ENCODE measurements at regions not wholly inside any gene's neighbourhood (a gene's known extent, or its start where the extent isn't known, plus 50 kb on each side); places are given as distances from the start of the nearest gene placed in this dataset.

DNA sequence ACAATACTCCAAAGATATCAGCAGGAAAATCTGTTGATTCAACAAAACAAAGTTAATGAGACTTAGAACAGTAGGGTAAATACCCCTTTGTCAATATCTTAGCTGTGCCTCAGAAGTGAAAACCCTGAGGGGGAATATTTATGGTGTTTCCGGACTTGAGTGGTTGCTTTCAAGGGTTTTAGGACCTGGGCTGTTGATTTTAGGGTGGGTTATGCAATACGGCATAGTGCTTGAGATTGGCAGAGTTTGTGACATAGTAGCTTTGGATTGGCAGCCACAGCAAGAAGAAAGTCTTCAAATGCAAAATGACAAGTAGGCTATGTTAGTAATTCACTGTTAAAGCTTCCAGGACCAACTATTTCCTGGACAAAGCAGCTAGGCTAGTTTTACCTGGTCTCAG lies 826.3 kb upstream of the CDH2 start:
- no peak for DNase-seq (ENCODE audit: low read depth in 2 of 2)

DNA sequence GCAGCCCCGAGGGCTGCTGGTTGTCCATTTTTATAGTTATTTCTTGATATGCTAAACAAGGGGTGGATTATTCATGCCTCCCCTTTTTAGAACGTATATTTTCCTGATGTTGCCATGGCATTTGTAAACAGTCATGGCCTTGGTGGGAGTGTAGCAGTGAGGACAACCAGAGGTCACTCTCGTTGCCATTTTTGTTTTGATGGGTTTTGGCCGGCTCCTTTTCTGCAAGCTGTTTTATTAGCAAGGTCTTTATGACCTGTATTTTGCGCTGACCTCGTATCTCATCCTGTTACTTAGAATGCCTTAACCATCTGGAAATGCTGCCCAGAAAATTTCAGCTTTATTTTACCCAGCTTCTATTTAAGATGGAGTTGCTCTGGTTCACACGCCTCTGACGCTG lies 825.8 kb upstream of the CDH2 start:
- no peak for DNase-seq (ENCODE audit: low read depth in 2 of 2)

DNA sequence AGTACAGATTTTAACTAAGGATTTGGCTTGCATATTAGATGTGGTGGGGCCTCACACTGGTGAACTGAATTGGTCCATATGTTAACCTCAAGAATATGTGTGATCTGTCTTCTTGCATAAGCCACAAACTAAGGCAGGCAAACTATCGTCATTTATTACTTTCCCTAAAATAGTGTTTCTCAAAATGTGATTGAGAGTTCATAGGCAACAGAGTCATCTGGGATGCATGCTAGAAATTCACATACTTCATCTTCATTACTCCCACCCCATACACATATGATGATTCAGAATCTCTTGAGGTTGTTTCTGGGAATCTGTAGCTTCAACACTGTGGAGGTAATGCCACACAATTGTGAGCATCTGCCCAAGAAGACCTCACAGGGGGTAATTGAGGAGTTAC lies 822.8 kb upstream of the CDH2 start:
- peak; percentile 64 to 65 for DNase-seq (ENCODE audit: low read depth in 2 of 2)

DNA sequence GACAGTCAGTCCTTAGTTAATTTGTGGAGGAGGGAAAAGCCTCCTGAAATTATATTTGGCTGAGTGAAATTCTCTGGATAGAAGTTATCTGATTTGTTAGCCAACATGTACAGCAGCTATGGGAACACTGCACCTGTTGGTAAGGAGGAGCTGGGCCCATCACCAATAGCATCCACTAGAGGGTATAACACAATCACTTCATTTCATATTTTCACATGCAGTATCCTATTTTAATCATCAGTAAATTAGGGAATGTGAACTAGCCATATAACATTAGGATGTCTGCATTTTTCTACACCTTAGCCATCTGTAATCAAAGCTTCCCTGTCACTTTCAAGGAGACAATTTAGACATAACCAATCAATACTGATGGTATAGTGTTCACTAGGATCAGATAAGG lies 818.4 kb upstream of the CDH2 start:
- DNase-seq (ENCODE audit: low read depth in 2 of 2) = no peak

DNA sequence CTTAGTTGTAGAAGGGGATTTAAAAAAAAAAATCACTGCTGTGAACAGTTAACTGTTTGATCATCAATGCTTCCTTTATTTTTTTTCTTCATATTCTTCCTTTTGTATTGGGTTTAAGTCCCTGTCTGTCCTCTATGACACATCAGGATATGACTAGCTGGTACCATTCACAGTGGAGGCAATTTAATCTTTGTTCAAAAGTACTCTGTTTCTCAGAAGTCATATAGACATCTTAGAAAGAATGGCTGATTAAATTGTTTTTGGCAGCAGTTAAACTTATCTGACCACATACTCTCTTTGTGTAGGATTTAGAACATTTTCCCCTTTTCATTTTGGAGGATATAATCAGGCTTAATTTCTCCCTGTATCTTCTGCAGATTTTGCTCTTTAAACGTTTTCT lies 807.8 kb upstream of the CDH2 start:
- DNase-seq (ENCODE audit: low read depth in 2 of 2) = no peak

DNA sequence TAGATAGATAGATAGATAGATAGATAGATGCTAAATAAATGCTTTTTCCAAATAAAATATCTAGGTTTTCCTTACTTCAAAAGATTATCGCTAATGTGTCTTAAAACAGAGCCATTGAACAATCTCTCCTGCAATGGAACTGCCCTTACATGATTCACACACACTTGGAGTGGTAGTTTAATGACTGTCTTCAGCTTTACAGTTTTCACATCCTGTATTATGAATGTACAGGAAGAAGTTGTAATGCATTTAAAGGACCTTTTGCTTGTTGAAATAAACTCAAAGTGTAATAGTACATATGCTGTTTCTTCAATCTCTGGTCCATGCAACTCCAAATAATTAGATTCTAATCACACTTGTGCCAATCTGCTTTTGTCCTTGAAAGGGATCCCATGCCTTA lies 797.6 kb upstream of the CDH2 start:
- no peak for DNase-seq (ENCODE audit: low read depth in 2 of 2)

DNA sequence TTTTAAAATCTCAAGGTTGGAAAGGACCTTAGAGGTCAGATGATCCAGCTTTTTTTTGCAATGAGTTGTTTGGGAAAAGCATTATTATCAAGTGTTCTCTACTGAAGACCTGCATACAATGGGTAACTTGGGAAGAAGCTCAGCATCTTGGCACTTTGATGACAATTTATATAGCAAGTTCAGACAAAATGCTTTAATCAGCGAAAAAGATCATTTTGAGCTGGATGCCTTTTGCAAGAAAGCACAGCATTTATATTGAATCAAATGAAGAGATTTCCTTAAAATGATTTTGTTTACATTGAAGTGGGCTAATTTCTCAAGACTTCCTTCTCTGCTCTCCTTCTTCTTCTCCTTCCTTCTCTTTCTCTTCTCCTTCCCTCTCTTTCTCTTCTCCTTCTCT lies 796.4 kb upstream of the CDH2 start:
- no peak for DNase-seq (ENCODE audit: low read depth in 2 of 2)

DNA sequence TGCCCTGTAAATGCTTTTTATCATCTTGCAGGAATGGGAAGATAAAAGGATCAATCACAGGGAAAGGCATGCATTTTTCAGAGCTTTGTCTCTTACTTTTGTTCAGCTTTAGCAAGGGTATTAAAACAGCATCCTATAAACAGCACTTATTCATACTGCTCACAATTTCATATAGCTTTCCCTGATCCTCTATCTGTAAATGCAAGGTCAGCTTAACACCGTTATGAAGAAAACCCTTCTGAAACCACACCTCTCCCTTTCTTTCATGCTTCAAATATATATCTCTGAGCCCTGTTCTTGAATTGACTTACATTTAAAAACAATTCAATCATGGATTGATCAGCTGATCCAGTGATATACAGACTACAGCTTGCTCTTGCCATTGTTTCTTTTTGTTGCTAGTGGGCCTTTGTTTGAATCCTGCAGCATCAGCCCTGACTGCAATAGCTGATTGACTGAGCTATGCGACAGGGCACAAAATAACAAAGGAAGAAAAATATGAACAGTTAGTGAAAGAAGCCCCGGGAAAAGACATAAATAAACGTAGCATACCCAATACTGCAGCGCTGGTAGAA lies 795.5 kb upstream of the CDH2 start:
- no peak for DNase-seq (ENCODE audit: low read depth in 2 of 2)

DNA sequence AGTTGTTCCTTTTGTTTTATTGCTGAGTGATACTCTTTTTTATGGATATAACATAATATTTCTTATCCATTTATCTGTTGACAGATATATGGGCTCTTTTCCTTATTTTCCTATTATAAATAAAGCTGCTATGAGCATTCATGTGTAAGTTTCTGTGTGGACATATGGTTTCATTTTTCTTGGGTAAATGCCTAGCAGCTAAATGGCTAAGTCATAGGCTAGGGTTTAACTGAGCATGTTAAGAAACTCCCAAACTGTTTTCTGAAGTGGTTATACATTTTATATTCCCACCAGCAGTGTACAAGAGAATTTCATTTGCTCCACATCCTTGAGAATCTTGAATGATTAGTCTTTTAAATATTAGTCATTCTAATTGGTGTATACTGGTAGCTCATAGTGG lies 786.6 kb upstream of the CDH2 start:
- DNase-seq (ENCODE audit: low read depth in 2 of 2) = peak; percentile 70 to 73

DNA sequence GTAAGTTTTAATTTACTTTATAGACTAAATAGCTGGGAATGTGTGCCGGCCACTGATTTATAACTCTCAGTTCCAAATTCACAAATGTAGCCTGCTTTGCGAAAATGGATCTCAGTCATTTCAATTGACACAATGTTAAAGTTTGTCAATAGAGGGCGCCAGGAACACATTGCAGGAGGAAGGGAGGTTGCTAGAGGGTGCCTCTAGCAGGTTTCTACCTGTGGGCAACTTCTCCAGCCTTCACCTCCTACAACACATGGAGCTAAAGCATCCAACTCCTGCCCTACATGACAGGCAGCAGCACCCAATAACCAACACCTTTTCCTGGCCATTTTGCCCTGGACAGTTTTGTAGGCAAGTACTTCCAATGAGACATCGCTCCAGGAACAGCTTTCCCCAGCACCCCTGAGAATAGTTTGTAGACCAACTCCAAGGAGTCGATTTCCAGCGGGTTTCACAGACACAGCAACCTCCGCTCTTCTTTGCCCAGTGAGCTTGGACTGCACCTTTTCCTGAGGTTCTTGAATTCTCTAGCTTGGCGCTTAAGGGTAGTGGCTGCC lies 784.8 kb upstream of the CDH2 start:
- no peak for DNase-seq (ENCODE audit: low read depth in 2 of 2)

DNA sequence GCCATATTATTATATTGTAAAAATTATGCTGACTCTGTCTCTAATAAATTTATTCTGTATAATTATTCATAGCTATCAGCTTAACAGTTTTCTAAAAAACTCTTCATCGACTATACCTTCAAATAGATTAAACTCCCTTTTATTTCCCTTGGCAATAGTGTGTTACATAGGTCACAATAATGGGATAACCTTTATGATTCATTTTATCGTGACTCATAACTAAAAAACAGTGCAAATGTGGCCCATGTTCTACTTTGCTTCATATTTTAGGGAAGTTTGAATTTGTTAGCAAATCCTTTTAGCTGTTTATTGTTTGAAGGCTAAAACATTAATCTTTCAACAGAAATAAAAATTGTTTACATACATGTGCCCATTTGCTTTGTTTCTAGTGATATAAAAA lies 783.2 kb upstream of the CDH2 start:
- no peak for DNase-seq (ENCODE audit: low read depth in 2 of 2)

DNA sequence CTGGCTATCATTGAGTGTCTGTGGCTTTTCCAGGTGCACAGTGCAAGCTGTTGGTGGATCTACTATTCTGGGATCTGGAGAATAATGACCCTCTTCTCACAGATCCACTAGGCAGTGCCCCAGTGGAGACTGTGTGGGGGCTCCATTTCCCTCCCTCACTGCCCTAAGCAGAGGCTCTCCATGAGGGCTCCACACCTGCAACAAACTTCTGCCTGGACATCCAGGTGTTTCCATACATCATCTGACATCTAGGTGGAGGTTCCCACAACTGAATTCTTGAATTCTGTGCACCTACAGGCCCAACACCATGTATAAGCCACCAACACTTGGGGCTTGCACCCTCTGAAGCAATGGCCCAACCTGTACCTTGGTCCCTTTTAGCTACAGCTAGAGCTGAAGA lies 775.4 kb upstream of the CDH2 start:
- DNase-seq (ENCODE audit: low read depth in 2 of 2) = no peak

DNA sequence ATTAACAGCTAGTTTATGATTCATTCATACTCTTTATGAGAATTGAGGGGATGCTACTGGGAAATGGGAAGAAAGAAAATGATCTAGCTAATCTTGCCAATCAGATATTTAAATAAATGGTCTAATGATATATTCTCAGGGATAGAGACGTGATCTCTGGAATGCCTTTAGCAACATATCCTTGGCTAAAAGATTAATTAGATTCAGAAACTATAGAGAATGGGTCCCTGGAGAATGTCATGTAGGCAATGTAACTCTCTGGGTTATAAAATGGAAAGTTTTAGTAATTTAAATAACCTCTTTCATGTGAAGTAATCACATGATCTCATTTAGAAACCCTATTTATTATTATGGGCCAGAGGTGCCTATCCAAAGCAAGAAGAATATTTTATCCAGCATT lies 771.0 kb upstream of the CDH2 start:
- no peak for DNase-seq (ENCODE audit: low read depth in 2 of 2)

DNA sequence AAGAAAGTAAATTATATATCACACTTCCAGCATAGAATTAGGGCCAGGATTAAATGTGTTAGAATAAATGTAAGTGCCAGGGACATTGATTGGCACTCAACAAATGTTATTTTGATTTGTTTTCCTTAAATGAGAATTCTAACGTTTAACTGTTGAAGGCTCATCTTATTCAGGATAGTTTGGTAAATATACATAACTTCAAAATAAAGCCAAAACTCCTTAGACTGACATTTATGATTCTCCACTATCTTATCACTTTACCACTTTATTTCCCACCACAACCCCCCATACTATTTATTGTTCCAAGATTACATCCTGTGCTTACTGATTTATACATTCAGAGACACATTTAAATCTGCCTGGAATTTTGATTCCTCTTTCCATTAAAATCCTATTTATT lies 769.5 kb upstream of the CDH2 start:
- DNase-seq (ENCODE audit: low read depth in 2 of 2) = no peak

DNA sequence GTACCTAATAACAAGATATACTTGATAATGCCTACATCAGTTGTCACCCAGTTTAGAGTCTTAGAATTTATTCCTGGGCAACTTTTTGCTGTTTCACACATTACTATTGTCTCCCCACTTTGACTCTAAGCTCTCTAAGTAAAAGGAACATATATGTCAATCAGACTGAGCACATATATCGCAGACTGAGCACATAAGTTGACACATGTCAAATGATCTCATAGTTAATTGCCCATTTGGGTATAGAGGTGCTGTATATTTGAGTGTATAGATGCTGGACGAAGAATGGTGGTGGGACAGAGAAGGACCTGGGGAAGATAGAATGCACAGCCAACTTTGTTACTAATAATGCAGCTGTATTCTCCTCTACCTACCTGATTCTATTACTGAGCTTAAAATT lies 746.0 kb upstream of the CDH2 start:
- DNase-seq (ENCODE audit: low read depth in 2 of 2) = no peak

DNA sequence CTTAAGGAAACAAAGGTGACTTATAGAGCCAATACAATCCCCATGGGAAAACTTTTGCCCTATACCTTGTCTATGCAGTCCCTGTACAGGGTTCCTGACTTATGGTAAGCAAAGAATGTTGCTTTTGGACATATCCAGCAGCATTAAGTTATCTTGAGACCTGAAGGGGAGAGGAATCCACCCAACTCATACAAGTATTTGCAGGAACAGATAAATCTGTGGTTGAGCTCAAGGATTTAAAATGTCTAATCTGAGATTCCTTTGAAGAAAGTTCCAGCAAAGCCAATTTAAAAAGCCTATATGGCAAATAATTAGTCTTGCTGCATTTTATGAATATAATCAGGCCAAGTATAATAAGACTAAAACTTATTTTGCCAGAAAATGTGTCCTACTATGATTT lies 739.5 kb upstream of the CDH2 start:
- DNase-seq (ENCODE audit: low read depth in 2 of 2) = no peak

DNA sequence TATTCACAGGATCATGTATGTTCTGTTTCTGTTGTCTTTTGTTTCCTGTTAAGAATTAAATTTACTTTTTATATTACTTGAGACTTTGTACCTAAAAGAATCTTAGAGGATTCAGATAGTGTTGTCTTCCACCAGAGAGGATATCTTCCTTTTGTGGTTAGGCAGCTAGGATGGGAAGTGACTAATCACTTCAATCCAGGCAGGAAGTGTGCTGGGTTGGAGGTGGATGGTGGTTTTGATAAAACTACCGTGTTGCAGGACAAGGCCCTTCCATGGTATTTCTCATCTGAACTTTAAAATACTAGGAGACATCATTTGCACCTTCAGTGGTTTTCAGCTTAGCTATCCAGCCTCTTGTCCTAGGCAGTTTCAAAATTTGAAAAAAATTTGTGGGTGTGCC lies 728.6 kb upstream of the CDH2 start:
- DNase-seq (ENCODE audit: low read depth in 2 of 2) = peak in 1 of 2 experiments; percentile 2

DNA sequence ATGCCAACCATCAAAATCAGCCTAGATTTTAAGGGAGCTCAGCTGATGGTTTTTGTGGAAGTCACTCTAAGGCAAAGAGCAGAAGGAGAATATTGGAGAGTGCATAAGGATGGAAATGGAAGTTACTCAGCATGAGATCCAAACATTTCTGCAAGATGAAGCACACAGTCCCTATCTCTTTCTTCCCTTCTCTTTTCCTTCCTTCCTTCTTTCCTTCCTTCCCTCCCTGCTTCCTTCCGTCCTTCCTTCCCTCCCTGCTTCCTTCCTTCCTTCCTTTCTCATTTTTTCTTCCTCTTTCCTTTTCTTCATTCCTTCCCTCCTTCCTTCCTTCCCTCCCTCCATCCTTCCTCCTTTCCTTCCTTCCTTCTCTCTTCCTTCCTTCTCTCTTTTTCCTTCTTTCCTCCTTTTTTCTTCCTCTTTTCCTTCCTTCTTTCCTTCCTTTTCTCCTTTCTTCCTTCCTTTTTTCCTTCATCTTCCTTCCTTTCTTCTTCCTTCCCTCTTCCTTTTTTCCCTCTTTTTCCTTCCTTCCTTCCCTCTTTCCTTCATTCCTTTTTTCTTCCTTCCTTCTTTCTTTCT lies 727.9 kb upstream of the CDH2 start:
- no peak for DNase-seq (ENCODE audit: low read depth in 2 of 2)

DNA sequence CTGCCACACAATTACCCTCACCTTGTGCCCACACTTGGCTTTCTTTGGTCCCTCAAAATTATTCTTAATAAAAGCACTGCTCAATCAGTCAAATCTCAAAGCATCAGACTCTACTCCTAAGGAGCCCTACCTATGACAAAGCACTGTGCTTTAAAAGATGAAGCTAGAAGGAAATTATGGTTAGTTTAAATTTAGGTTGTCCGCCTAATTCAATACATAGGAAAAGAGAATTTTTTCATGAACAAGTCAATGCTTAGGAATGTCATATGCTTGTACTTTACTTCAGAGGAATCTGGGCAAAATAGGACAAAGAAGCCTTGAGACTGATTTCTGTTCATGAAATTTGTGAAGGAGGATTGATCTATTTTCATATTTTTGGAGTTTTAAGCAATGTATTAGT lies 726.4 kb upstream of the CDH2 start:
- peak in 1 of 2 experiments; percentile 13 for DNase-seq (ENCODE audit: low read depth in 2 of 2)

DNA sequence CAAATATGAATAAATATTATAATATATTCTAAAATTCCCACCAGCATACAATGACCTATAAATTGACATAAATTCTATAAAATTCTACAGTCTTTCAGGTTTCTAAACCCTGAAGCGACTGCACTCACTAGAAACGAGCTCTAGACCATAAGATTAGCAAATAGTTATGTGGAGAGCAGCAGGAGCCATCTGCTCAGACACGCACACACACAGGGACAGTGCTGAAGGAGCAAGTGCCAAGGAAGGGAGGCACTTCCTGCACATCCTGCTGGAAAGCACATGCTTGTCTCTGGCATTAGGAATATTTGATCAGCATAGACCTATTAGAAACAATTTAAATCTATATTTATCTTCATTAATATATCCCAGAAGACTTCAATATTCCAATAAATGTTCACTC lies 713.9 kb upstream of the CDH2 start:
- DNase-seq (ENCODE audit: low read depth in 2 of 2) = no peak

DNA sequence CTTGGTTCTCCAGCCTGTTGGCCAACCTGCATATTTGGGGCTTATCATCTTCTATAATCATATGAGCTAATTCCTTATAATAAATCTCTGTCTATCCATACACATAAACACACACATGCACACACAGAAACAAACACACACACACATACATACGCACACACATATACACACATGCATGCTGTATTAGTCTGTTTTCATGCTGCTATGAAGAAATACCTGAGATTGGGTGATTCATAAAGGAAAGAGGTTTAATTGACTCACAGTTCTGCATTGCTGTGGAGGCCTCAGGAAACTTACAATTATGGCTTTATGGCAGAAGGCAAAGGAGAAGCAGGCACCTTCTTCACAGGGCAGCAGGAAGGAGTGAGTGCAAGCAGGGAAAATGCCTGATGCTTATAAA lies 707.4 kb upstream of the CDH2 start:
- no peak for DNase-seq (ENCODE audit: low read depth in 2 of 2)

DNA sequence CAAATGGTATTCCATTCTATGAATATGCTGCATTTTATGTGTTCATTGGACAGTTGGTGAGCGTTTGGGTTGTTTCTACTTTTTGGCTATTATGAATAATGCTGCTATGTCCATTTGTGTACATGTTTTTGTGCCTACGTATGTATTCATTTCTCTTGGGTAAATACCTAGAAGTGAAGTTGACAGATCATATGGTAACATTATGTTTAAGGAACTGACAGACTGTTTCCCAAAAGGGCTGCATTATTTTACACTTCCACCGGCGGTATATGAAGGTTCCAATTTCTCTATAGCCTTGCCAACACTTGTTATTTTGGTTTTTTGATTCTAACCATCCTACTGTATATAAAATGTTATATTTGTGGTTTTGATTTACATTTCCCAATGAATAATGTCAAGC lies 703.9 kb upstream of the CDH2 start:
- no peak for DNase-seq (ENCODE audit: low read depth in 2 of 2)

DNA sequence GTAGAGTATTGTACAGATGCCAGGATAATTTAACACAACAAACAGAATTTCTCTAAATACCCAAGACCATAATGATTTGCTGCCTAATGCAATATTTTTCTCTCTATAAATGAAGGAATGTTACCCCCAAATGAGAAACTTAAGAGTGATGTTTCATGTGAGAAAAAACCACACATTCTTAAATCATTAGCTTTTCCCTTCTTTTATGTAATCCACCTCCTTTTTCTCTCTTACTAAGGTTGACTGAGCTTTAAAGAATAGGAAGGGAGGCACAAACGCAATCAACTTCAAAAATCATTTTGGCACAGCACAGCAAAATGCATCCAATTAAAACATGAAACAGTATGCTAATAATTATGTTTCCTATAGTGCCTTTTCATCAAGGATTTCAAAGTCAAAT lies 698.1 kb upstream of the CDH2 start:
- peak in 1 of 2 experiments; percentile 17 for DNase-seq (ENCODE audit: low read depth in 2 of 2)

DNA sequence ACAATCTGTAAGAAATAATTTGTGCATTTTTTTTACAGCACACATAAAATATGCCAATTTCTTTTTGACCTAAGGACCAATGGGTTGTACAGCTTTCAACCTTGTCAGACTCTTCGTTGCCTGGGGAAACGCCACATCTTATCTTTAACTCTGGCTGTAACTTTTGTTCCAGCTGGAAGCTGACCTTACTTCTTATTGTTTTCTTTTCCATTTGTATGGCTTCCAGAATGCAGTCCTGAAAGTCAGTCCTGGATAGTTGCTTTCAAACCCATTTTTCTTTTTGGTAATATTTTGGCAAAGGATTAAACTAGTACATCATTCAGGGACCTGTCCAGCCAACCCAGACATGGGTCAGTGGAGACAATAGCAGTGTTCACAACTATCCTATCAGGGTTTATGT lies 686.5 kb upstream of the CDH2 start:
- no peak for DNase-seq (ENCODE audit: low read depth in 2 of 2)
